A549 (cell line): ENCODE measurements at regions not wholly inside any gene's neighbourhood (a gene's known extent, or its start where the extent isn't known, plus 50 kb on each side); places are given as distances from the start of the nearest gene placed in this dataset.

Source experiments
- EHF ChIP-seq: fragments of 250-450 bp; sonication (Bioruptor Pico); IDR thresholded peaks from 2 replicates; pipeline ENCODE4 v1.5.0; 2020; ENCODE audit warnings: mild to moderate bottlenecking
- EP300 ChIP-seq, 2 experiments: fragments of >200 bp; sonication (Bioruptor Twin); formaldehyde crosslinking; IDR thresholded peaks; 2 replicates in 1 of 2; 3 replicates in 1 of 2; pipeline ENCODE4 v1.6.1; 2016 to 2017
- FOSL2 ChIP-seq, 2 experiments: fragments of 450-650 bp in 1 of 2; fragments of >200 bp in 1 of 2; sonication (Bioruptor Twin) in 1 of 2; formaldehyde crosslinking; IDR thresholded peaks; 2 replicates each; pipeline versions ENCODE4 v1.5.0 to v1.6.1; 2016 to 2020; ENCODE audit warnings: mild to moderate bottlenecking in 1 of 2, moderate library complexity in 1 of 2
- KDM5A ChIP-seq: fragments of 200-600 bp; sonication (generic); IDR thresholded peaks from 2 replicates; pipeline ENCODE4 v1.6.1; 2016; ENCODE audit warnings: antibody characterized with exemption, mild to moderate bottlenecking
- MAX ChIP-seq: IDR thresholded peaks from 2 replicates; pipeline ENCODE4 v1.6.1; 2012
- MAZ ChIP-seq: fragments of 150-350 bp; IDR thresholded peaks from 2 replicates; pipeline ENCODE4 v1.6.1; 2014; ENCODE audit warnings: antibody characterized with exemption, low read depth, low read length, borderline replicate concordance
- PHF8 ChIP-seq: fragments of 200-600 bp; sonication (generic); IDR thresholded peaks from 2 replicates; pipeline ENCODE4 v1.6.1; 2016; ENCODE audit warnings: low read depth, mild to moderate bottlenecking, antibody characterized with exemption, moderate library complexity, borderline replicate concordance
- RAD21 ChIP-seq, 2 experiments: fragments of >200 bp in 1 of 2; sonication (Bioruptor Twin) in 1 of 2; formaldehyde crosslinking in 1 of 2; IDR thresholded peaks in 1 of 2; conservative IDR thresholded peaks in 1 of 2; 2 replicates in 1 of 2; 3 replicates in 1 of 2; pipeline ENCODE4 v1.6.1; 2012 to 2018; ENCODE audit warnings: inconsistent platforms in 1 of 2
- RCOR1 ChIP-seq: fragments of 150-350 bp; IDR thresholded peaks from 2 replicates; pipeline ENCODE4 v1.6.1; 2014; ENCODE audit warnings: antibody characterized with exemption, low read length, low read depth
- RFX5 ChIP-seq: fragments of 450-650 bp; IDR thresholded peaks from 2 replicates; pipeline ENCODE4 v1.7.1; 2014; ENCODE audit warnings: antibody characterized with exemption, mild to moderate bottlenecking, moderate library complexity
- TF ChIP-seq, protein P1 (sequence below): fragments of >200 bp; sonication (Bioruptor Twin); formaldehyde crosslinking; IDR thresholded peaks from 3 replicates; pipeline ENCODE4 v1.5.1; 2016

- TF ChIP-seq, protein P1, sequence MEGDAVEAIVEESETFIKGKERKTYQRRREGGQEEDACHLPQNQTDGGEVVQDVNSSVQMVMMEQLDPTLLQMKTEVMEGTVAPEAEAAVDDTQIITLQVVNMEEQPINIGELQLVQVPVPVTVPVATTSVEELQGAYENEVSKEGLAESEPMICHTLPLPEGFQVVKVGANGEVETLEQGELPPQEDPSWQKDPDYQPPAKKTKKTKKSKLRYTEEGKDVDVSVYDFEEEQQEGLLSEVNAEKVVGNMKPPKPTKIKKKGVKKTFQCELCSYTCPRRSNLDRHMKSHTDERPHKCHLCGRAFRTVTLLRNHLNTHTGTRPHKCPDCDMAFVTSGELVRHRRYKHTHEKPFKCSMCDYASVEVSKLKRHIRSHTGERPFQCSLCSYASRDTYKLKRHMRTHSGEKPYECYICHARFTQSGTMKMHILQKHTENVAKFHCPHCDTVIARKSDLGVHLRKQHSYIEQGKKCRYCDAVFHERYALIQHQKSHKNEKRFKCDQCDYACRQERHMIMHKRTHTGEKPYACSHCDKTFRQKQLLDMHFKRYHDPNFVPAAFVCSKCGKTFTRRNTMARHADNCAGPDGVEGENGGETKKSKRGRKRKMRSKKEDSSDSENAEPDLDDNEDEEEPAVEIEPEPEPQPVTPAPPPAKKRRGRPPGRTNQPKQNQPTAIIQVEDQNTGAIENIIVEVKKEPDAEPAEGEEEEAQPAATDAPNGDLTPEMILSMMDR: no peak
- TF ChIP-seq PHF8 (no peak), KDM5A (no peak), RAD21 (conservative IDR thresholded peaks at IDR 0.05 in 1 of 2, IDR thresholded peaks at IDR 0.05 in 1 of 2) (no peak), EHF (CRISPR knock-in tag) (no peak), MAX (no peak), RCOR1 (no peak), EP300 (IDR thresholded peaks at IDR 0.05) (no peak), FOSL2 (IDR thresholded peaks at IDR 0.05) (no peak), FOSL2 (CRISPR knock-in tag; IDR thresholded peaks at IDR 0.05) (no peak), RFX5 (no peak), MAZ (no peak)
Measured at GRCh38 chr5:51104556-51104955, 278.7 kb upstream of the ISL1 start.
